Calu3 (cell line): ENCODE measurements at regions not wholly inside any gene's neighbourhood (a gene's known extent, or its start where the extent isn't known, plus 50 kb on each side); places are given as distances from the start of the nearest gene placed in this dataset.

Source experiments
- BruUV-seq: library from RNA; stranded (reverse); fragments of 400-500 nt; replicated peaks from 2 replicates; lab custom pipeline; 2021; lab: Mats Ljungman, UMichigan
- CTCF ChIA-PET: fragments of 300-600 bp; sonication (Branson Sonifier 250); formaldehyde crosslinking; loops from one replicate; lab custom pipeline; 2022; ENCODE audit warnings: antibody characterized with exemption; lab: Charles Lee
- DNase-seq: peaks from one replicate; pipeline ENCODE4 v3.0.0; 2022
- H3K27ac Mint-ChIP-seq: one replicate; pipeline ENCODE4 v1.8.0; 2022; ENCODE audit warnings: mixed read lengths; ENCODE audit not compliant: unreplicated experiment
- H3K27me3 Mint-ChIP-seq: one replicate; pipeline ENCODE4 v1.8.0; 2022; ENCODE audit warnings: mixed read lengths; ENCODE audit not compliant: unreplicated experiment
- H3K36me3 Mint-ChIP-seq: one replicate; pipeline ENCODE4 v1.8.0; 2022; ENCODE audit warnings: mild to moderate bottlenecking, moderate library complexity, mixed read lengths; ENCODE audit not compliant: insufficient read depth, unreplicated experiment
- H3K4me1 Mint-ChIP-seq: one replicate; pipeline ENCODE4 v1.8.0; 2022; ENCODE audit warnings: mild to moderate bottlenecking, low read depth, mixed read lengths; ENCODE audit not compliant: unreplicated experiment
- H3K4me3 Mint-ChIP-seq: one replicate; pipeline ENCODE4 v1.8.0; 2022; ENCODE audit warnings: mild to moderate bottlenecking, low read depth, moderate library complexity, mixed read lengths; ENCODE audit not compliant: unreplicated experiment
- H3K9me3 Mint-ChIP-seq: one replicate; pipeline ENCODE4 v1.8.0; 2022; ENCODE audit warnings: low read depth, mixed read lengths; ENCODE audit not compliant: unreplicated experiment
- intact Hi-C: fragments of 100-400 bp; cut with micrococcal nuclease; formaldehyde crosslinking; loops from one replicate; pipeline ENCODE4 v1.10.0; 2022; ENCODE audit not compliant: unreplicated experiment
- TF ChIP-seq, protein P1 (sequence below): fragments of 200-600 bp; IDR thresholded peaks from one replicate; pipeline ENCODE4 v1.8.0; 2022; ENCODE audit warnings: antibody characterized with exemption; ENCODE audit not compliant: unreplicated experiment

DNA sequence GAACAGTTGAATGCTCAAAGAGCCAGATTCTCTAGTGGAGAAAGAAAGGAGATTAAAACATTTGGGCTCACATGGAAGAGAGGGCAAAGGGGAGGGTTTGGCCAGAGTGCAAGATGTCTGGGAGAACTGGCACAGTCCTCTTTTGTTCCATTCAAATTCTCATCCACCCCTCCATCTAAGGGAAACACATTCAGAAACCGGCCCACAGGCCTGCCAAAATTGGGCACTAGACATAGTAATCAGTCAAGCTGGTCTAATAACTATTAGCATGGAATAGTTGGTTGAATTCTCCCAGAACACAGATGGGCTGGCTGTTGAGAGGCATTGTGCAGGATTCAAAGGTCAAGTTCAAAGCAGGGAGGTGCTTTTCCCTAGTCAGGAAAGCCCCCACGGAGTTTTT is 341.4 kb upstream of the IRAK1BP1 start:
- Mint-ChIP-seq H3K9me3 (no peaks in the 10 kb centered on the region), H3K27ac (no peak overlapping the region), H3K4me1 (no peaks in the 10 kb centered on the region), H3K4me3 (no peak overlapping the region), H3K36me3 (no peaks in the 10 kb centered on the region), H3K27me3 (no peaks in the 10 kb centered on the region)
- BruUV-seq, result no TSS peak
- CTCF ChIA-PET, result interaction anchor here (1.4 kb wide), 1 partner anchor 10 kb away, joined by 3 read pairs; no protein-coding TSS in a partner anchor
- intact Hi-C loops, result no loop called here
- DNase-seq, result no peak
- TF ChIP-seq, protein P1, sequence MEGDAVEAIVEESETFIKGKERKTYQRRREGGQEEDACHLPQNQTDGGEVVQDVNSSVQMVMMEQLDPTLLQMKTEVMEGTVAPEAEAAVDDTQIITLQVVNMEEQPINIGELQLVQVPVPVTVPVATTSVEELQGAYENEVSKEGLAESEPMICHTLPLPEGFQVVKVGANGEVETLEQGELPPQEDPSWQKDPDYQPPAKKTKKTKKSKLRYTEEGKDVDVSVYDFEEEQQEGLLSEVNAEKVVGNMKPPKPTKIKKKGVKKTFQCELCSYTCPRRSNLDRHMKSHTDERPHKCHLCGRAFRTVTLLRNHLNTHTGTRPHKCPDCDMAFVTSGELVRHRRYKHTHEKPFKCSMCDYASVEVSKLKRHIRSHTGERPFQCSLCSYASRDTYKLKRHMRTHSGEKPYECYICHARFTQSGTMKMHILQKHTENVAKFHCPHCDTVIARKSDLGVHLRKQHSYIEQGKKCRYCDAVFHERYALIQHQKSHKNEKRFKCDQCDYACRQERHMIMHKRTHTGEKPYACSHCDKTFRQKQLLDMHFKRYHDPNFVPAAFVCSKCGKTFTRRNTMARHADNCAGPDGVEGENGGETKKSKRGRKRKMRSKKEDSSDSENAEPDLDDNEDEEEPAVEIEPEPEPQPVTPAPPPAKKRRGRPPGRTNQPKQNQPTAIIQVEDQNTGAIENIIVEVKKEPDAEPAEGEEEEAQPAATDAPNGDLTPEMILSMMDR, result no peak

DNA sequence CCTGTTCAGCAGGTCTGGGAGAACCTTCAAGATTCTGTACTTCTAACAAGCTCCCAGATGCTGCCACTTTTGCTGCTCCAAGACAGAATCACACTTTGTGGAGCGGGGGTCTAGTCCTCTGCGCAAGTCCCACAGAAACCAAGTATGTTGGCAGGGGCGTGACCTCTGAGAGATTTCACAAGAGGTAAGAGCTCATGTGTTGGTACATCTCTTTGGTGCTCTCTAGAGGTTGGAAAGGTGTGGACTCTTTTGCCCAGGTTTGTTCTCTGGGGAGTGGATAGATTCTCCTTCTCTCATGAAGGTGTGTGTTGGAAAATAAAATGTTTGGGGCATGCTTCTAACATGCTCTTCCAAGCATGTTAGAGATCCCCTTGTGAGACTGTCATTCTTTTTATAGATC is 340.9 kb upstream of the IRAK1BP1 start:
- TF ChIP-seq, protein P1, result no peak
- Mint-ChIP-seq H3K27ac (no peak overlapping the region), H3K4me1 (no peaks in the 10 kb centered on the region), H3K27me3 (no peaks in the 10 kb centered on the region), H3K4me3 (no peak overlapping the region), H3K36me3 (no peaks in the 10 kb centered on the region), H3K9me3 (no peaks in the 10 kb centered on the region)
- CTCF ChIA-PET, result interaction anchor here (1.4 kb wide), 1 partner anchor 10 kb away, joined by 3 read pairs; no protein-coding TSS in a partner anchor
- no peak for DNase-seq
- BruUV-seq, result no TSS peak
- intact Hi-C loops, result no loop called here

DNA sequence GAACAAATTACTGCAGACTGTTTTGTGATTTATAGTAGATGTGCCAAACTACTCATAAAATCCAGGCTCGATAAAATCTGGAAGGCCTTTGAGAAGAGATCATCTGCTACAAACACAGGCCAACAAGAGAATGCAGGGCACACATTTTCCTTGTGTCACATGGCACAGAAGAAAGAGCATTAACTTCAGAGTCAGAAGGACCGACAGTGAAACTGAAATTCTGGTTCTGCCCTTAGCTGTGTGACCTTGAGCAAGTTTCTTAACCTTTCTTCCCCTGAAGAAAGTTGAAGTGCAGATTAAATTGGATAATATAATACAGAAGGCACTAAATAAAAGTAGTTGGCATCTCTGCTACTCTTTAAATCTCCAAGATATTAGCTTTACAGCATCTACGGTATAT is 338.4 kb upstream of the IRAK1BP1 start:
- CTCF ChIA-PET, result no interaction called here
- DNase-seq, result no peak
- TF ChIP-seq, protein P1, result no peak
- intact Hi-C loops, result no loop called here
- no peaks in the 10 kb centered on the region for H3K9me3 Mint-ChIP-seq
- no peaks in the 10 kb centered on the region for H3K27me3 Mint-ChIP-seq
- BruUV-seq, result no TSS peak
- no peaks in the 10 kb centered on the region for H3K4me1 Mint-ChIP-seq
- no peak overlapping the region for H3K27ac Mint-ChIP-seq
- no peaks in the 10 kb centered on the region for H3K36me3 Mint-ChIP-seq
- H3K4me3 Mint-ChIP-seq, result no peak overlapping the region

DNA sequence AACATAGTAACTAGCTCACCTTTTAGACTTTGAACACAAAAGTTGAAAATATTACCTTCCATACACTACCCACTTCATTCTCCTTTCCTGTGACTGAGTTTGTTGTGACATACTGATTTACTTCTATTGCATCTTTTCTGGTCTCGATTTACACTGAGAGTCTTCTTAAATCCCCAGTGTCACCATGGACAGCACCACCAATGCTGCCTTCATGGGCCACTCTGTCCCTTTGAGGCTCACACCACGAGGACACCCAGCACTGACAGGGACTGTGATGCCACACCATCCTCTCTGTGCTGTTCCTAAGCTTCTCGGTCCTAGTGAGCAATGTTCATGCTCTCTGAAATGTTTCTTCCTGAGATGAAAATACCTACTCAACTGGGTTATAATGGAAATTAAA is 337.1 kb upstream of the IRAK1BP1 start:
- CTCF ChIA-PET, result no interaction called here
- H3K27me3 Mint-ChIP-seq, result no peaks in the 10 kb centered on the region
- H3K27ac Mint-ChIP-seq, result no peak overlapping the region
- TF ChIP-seq, protein P1, result no peak
- no peak for DNase-seq
- H3K4me3 Mint-ChIP-seq, result no peak overlapping the region
- no peaks in the 10 kb centered on the region for H3K4me1 Mint-ChIP-seq
- no peaks in the 10 kb centered on the region for H3K36me3 Mint-ChIP-seq
- intact Hi-C loops, result no loop called here
- BruUV-seq, result no TSS peak
- H3K9me3 Mint-ChIP-seq, result no peaks in the 10 kb centered on the region
